Nephron (organoid): ENCODE measurements at regions not wholly inside any gene's neighbourhood (a gene's known extent, or its start where the extent isn't known, plus 50 kb on each side); places are given as distances from the start of the nearest gene placed in this dataset.

ENCODE experiments used
- H3K27ac Mint-ChIP-seq, 3 experiments: 2 replicates each; pipeline ENCODE4 v1.8.0; 2020; ENCODE audit warnings: mixed read lengths in 3 of 3, mild to moderate bottlenecking in 2 of 3, moderate library complexity in 1 of 3
- H3K27me3 Mint-ChIP-seq: 2 replicates; pipeline ENCODE4 v1.8.0; 2021; ENCODE audit warnings: low read depth, mild to moderate bottlenecking, moderate library complexity, mixed read lengths
- H3K36me3 Mint-ChIP-seq: 2 replicates; pipeline ENCODE4 v1.8.0; 2020; ENCODE audit warnings: low read depth, mixed read lengths
- H3K4me1 Mint-ChIP-seq: 2 replicates; pipeline ENCODE4 v1.8.0; 2020; ENCODE audit warnings: mixed read lengths
- H3K4me3 Mint-ChIP-seq, 3 experiments: 2 replicates each; pipeline ENCODE4 v1.8.0; 2020; ENCODE audit warnings: mild to moderate bottlenecking in 3 of 3, mixed read lengths in 3 of 3, moderate library complexity in 2 of 3
- H3K9me3 Mint-ChIP-seq: 2 replicates; pipeline ENCODE4 v1.8.0; 2020; ENCODE audit warnings: mixed read lengths
- CTCF ChIP-seq, 3 experiments: fragments of 200-600 bp; sonication (generic); IDR thresholded peaks; one replicate each; pipeline ENCODE4 v1.5.0; 2021; ENCODE audit warnings: antibody characterized with exemption in 3 of 3; ENCODE audit not compliant: unreplicated experiment in 3 of 3

- Mint-ChIP-seq H3K9me3 (peaks cover 5% of the 10 kb centered on the region), H3K4me3 (no peak overlapping the region), H3K36me3 (peaks cover 75% of the 10 kb centered on the region), H3K27ac (no peak overlapping the region), H3K27me3 (no peaks in the 10 kb centered on the region), H3K4me1 (no peaks in the 10 kb centered on the region)
- TF ChIP-seq CTCF (IDR thresholded peaks at IDR 0.05; ENCODE audit: unreplicated experiment in 3 of 3): no peak
Observed at GRCh38 chr20:3340443-3340842, 67.0 kb downstream of the DNAAF9 start.

DNA sequence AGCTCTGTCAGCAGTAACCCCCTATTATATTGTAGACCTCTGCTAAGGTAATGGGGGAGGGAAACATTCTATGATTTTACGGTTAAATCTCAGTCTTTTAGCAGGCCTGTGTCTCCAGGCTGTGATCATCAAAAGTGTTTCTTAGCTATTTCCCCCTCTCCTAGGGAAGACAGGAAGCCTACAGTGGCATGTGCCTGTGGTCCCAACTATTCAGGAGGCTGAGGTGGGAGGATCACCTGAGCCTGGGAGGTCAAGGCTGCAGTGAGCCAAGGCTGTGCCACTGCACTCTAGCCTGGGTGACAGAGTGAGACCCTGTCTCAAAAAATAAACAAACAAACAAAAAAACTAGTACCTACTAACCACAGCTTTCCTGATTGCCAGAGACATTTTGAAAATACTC lies 67.9 kb downstream of the DNAAF9 start:
- no peak overlapping the region for H3K4me3 Mint-ChIP-seq
- peaks cover 76% of the 10 kb centered on the region for H3K36me3 Mint-ChIP-seq
- no peaks in the 10 kb centered on the region for H3K27me3 Mint-ChIP-seq
- no peak overlapping the region for H3K27ac Mint-ChIP-seq
- peaks cover 12% of the 10 kb centered on the region for H3K9me3 Mint-ChIP-seq
- TF ChIP-seq CTCF (IDR thresholded peaks at IDR 0.05; ENCODE audit: unreplicated experiment in 3 of 3): no peak
- no peaks in the 10 kb centered on the region for H3K4me1 Mint-ChIP-seq

DNA sequence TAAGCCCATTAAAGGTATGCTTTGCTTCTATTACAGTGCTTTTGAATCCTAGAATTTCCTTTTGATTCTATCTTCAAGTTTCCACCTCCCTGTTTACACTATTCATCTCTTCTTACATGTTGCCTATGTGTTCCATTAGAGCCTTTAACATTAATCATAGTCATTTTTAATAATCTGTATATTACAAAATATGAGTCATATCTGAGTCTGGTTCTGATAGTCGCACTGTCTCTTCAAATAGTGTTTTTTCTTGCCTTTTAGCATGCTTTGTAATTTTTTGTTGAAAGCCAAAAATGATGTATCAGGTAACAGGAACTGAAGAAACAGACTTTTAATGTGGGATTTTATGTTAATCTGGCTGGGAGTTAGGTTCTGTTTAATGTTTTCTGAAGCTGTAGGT lies 68.4 kb downstream of the DNAAF9 start:
- H3K27me3 Mint-ChIP-seq: no peaks in the 10 kb centered on the region
- H3K36me3 Mint-ChIP-seq: peaks cover 78% of the 10 kb centered on the region
- no peak for TF ChIP-seq CTCF (IDR thresholded peaks at IDR 0.05; ENCODE audit: unreplicated experiment in 3 of 3)
- no peak overlapping the region for H3K27ac Mint-ChIP-seq
- H3K4me3 Mint-ChIP-seq: no peak overlapping the region
- no peaks in the 10 kb centered on the region for H3K4me1 Mint-ChIP-seq
- peaks cover 12% of the 10 kb centered on the region for H3K9me3 Mint-ChIP-seq

- Mint-ChIP-seq H3K4me3 (no peak overlapping the region), H3K4me1 (no peaks in the 10 kb centered on the region), H3K27ac (no peak overlapping the region), H3K36me3 (peaks cover 86% of the 10 kb centered on the region), H3K9me3 (peaks cover 12% of the 10 kb centered on the region), H3K27me3 (no peaks in the 10 kb centered on the region)
- no peak for TF ChIP-seq CTCF (IDR thresholded peaks at IDR 0.05; ENCODE audit: unreplicated experiment in 3 of 3)
Observed at GRCh38 chr20:3334156-3334943, 73.1 kb downstream of the DNAAF9 start.

GRCh38 chr20:3330046-3330741 lies 77.3 kb downstream of the DNAAF9 start:
- Mint-ChIP-seq H3K27ac (no peak overlapping the region), H3K36me3 (peaks cover 55% of the 10 kb centered on the region), H3K9me3 (peaks cover 7% of the 10 kb centered on the region), H3K4me3 (no peak overlapping the region), H3K27me3 (no peaks in the 10 kb centered on the region), H3K4me1 (no peaks in the 10 kb centered on the region)
- no peak for TF ChIP-seq CTCF (IDR thresholded peaks at IDR 0.05; ENCODE audit: unreplicated experiment in 3 of 3)
